Chondrocyte (in vitro differentiated cells): ENCODE measurements at regions not wholly inside any gene's neighbourhood (a gene's known extent, or its start where the extent isn't known, plus 50 kb on each side); places are given as distances from the start of the nearest gene placed in this dataset.

ENCODE experiments used
- DNase-seq: peaks from one replicate; pipeline ENCODE4 v3.0.0; 2021; ENCODE audit warnings: mixed read lengths, low spot score
- H3K27ac Mint-ChIP-seq: one replicate; pipeline ENCODE4 v1.8.0; 2021; ENCODE audit warnings: mild to moderate bottlenecking, moderate library complexity, mixed read lengths; ENCODE audit not compliant: unreplicated experiment
- H3K27me3 Mint-ChIP-seq: 2 replicates; pipeline ENCODE4 v1.8.0; 2021; ENCODE audit warnings: low read depth, mixed read lengths
- H3K36me3 Mint-ChIP-seq: 2 replicates; pipeline ENCODE4 v1.8.0; 2021; ENCODE audit warnings: low read depth, mixed read lengths
- H3K4me1 Mint-ChIP-seq: 2 replicates; pipeline ENCODE4 v1.8.0; 2021; ENCODE audit warnings: low read depth, mild to moderate bottlenecking, mixed read lengths
- H3K4me3 Mint-ChIP-seq: one replicate; pipeline ENCODE4 v1.8.0; 2021; ENCODE audit warnings: mild to moderate bottlenecking, moderate library complexity, mixed read lengths; ENCODE audit not compliant: unreplicated experiment
- H3K9me3 Mint-ChIP-seq: 2 replicates; pipeline ENCODE4 v1.8.0; 2021; ENCODE audit warnings: low read depth, mixed read lengths
- TF ChIP-seq, protein P1 (sequence below): fragments of 200-600 bp; sonication (generic); IDR thresholded peaks from 2 replicates; pipeline ENCODE4 v1.5.0; 2021; ENCODE audit warnings: antibody characterized with exemption, mild to moderate bottlenecking, moderate library complexity

- H3K4me3 Mint-ChIP-seq: no peak overlapping the region
- H3K27me3 Mint-ChIP-seq: no peaks in the 10 kb centered on the region
- TF ChIP-seq, protein P1, sequence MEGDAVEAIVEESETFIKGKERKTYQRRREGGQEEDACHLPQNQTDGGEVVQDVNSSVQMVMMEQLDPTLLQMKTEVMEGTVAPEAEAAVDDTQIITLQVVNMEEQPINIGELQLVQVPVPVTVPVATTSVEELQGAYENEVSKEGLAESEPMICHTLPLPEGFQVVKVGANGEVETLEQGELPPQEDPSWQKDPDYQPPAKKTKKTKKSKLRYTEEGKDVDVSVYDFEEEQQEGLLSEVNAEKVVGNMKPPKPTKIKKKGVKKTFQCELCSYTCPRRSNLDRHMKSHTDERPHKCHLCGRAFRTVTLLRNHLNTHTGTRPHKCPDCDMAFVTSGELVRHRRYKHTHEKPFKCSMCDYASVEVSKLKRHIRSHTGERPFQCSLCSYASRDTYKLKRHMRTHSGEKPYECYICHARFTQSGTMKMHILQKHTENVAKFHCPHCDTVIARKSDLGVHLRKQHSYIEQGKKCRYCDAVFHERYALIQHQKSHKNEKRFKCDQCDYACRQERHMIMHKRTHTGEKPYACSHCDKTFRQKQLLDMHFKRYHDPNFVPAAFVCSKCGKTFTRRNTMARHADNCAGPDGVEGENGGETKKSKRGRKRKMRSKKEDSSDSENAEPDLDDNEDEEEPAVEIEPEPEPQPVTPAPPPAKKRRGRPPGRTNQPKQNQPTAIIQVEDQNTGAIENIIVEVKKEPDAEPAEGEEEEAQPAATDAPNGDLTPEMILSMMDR: no peak
- no peaks in the 10 kb centered on the region for H3K4me1 Mint-ChIP-seq
- DNase-seq: no peak
- H3K9me3 Mint-ChIP-seq: no peaks in the 10 kb centered on the region
- no peak overlapping the region for H3K27ac Mint-ChIP-seq
- no peaks in the 10 kb centered on the region for H3K36me3 Mint-ChIP-seq
These were observed 683.6 kb upstream of the TENM3 start for GRCh38 chr4:181559637-181560036.

- no peak overlapping the region for H3K27ac Mint-ChIP-seq
- H3K4me1 Mint-ChIP-seq: peaks cover 7% of the 10 kb centered on the region
- TF ChIP-seq, protein P1: no peak
- no peak overlapping the region for H3K4me3 Mint-ChIP-seq
- no peaks in the 10 kb centered on the region for H3K9me3 Mint-ChIP-seq
- no peak for DNase-seq
- no peaks in the 10 kb centered on the region for H3K27me3 Mint-ChIP-seq
- H3K36me3 Mint-ChIP-seq: no peaks in the 10 kb centered on the region
These were observed 680.8 kb upstream of the TENM3 start for GRCh38 chr4:181562399-181562798.

GRCh38 chr4:181564625-181565024, 678.6 kb upstream of the TENM3 start:
- DNase-seq: no peak
- TF ChIP-seq, protein P1: no peak
- Mint-ChIP-seq H3K27me3 (no peaks in the 10 kb centered on the region), H3K27ac (no peak overlapping the region), H3K4me3 (no peak overlapping the region), H3K9me3 (no peaks in the 10 kb centered on the region), H3K4me1 (peaks cover 10% of the 10 kb centered on the region), H3K36me3 (no peaks in the 10 kb centered on the region)

DNA sequence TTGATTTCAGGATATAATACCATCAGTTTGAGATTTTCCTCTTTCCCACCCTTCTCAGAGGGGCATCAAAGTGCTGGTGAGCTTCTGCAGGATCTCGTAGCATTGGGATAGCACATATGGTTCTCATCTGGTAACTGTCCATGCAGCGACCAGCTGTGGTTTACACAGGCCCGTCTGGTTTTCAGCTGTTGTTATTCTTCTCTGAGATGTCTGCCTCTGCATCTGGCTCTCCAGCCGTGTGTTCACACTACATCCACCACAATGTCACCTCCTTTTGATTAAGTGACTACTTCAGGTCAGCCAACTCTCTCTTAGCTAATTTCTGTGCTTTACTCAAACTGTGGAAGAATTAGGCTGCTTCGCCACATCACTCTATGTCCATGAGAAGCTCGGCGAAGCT, 676.7 kb upstream of the TENM3 start:
- no peak for DNase-seq
- no peak overlapping the region for H3K4me3 Mint-ChIP-seq
- H3K36me3 Mint-ChIP-seq: no peaks in the 10 kb centered on the region
- H3K9me3 Mint-ChIP-seq: no peaks in the 10 kb centered on the region
- TF ChIP-seq, protein P1: no peak
- H3K4me1 Mint-ChIP-seq: peaks cover 12% of the 10 kb centered on the region
- no peak overlapping the region for H3K27ac Mint-ChIP-seq
- no peaks in the 10 kb centered on the region for H3K27me3 Mint-ChIP-seq

DNA sequence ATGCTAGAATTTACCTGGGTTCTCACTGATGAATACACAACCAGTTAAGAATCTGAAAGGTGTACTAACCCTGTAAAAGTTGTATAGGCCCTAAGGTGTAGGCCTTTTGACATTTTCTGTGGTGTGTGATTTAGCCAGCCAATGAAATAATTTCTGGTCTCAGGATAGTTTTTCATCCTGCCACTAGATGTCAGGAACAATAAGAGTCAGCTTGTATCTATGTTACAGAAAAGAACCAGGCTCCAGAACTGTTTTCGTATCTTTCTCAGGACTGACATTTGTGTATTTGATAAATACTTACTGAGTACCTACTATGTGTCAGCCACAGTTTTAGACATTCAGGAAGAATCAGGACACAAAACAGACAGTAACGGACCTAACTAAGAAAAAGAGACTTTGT, 673.6 kb upstream of the TENM3 start:
- peaks cover 12% of the 10 kb centered on the region for H3K4me1 Mint-ChIP-seq
- no peaks in the 10 kb centered on the region for H3K36me3 Mint-ChIP-seq
- H3K9me3 Mint-ChIP-seq: no peaks in the 10 kb centered on the region
- H3K4me3 Mint-ChIP-seq: no peak overlapping the region
- no peak overlapping the region for H3K27ac Mint-ChIP-seq
- TF ChIP-seq, protein P1: peak; percentile 87
- H3K27me3 Mint-ChIP-seq: no peaks in the 10 kb centered on the region
- no peak for DNase-seq
